ENCODE measurements at regions not wholly inside any gene's neighbourhood (a gene's known extent, or its start where the extent isn't known, plus 50 kb on each side); places are given as distances from the start of the nearest gene placed in this dataset.
"Not testable (repeated sequence)": the region's sequence is repeated elsewhere in the genome, so short reads cannot be mapped to it uniquely, and the experiment has no call there.

- DNase-seq, result peak in 1 of 2 experiments; percentile 43
Observed at GRCh38 chr3:28575746-28576613, 227.4 kb upstream of the AZI2 start.

DNA sequence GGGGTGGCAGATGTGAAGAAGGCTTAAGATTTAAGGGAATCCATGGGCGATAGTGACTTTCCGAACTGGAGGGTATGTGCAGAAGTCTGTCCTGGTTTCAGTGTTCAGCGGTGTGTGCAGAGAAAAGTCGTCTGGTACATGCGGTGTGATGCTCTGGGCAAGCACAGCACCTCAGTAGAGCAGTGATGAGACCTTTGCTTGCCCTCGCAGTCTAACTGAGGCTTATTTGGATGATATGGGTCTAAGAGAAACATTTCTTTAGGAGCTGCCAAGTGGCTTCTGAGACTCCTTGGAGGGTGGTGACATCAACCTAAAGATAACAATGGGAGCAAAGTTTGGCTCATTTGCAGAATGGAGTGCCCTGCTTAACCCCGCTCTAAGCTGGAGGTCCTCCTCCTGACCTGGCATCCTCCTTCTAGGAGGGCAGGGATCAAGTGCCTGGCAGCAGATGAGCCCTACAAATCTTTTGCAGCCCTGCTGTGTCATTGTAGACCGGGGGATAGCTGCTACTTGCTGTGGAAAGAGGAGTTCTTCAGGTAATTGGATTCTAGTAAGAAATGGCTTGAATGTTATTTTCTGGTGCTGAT is 228.1 kb upstream of the AZI2 start:
- DNase-seq, result no peak

DNA sequence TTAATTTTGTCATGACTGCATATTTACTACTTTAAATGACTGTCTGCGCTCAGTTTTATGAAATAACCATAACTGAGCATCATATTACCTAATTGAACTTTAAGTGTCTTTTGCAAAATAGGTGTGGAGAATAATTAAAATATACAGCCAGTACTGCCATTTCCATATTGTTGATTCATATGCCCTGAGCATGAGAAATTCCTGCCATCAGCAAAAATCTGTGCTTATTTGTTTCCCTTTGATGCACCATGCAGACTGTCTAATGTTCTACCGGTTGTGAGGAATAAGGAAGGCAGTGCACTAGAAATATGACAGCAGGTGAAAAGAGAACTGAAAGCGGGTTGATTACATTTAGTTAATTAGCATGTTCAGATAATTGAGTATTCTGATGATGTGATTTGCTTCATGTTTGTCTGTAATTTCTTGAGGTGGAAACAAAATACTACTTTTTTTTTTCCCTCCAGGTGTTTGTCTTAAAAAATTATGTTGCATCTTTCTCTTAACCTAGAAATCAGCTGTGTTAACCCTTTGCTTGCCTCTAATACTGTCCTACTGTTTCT is 229.4 kb upstream of the AZI2 start:
- DNase-seq, result no peak

GRCh38 chr3:28586325-28586724 is 237.7 kb upstream of the AZI2 start:
- DNase-seq, result no peak

GRCh38 chr3:28587723-28588122 is 239.1 kb upstream of the AZI2 start:
- DNase-seq, result no peak

DNA sequence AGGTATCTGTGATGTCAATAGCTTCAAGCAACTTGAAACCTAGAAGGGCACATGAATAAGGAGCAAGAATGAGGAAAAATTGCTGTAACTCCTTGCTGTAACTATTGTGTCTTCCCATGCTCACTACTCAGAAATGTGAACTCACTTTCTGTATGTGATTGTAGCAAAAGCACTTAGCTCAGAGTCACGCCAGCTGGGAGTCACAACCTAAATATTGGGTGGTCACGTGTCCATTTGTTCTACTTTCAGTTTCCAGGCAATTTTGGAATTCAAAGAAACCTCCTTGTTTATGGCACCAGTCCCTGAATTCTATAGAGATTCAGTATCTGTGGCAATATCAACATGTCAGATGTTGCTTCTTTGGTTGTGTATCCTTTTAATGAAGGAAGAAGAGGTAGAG is 241.6 kb upstream of the AZI2 start:
- no peak for DNase-seq

GRCh38 chr3:28590860-28591259 is 242.2 kb upstream of the AZI2 start:
- DNase-seq, result no peak

- no peak for DNase-seq
Observed at GRCh38 chr3:28595372-28595771, 246.7 kb upstream of the AZI2 start.

- DNase-seq, result no peak
Observed at GRCh38 chr3:28597452-28597851, 248.8 kb upstream of the AZI2 start.

DNA sequence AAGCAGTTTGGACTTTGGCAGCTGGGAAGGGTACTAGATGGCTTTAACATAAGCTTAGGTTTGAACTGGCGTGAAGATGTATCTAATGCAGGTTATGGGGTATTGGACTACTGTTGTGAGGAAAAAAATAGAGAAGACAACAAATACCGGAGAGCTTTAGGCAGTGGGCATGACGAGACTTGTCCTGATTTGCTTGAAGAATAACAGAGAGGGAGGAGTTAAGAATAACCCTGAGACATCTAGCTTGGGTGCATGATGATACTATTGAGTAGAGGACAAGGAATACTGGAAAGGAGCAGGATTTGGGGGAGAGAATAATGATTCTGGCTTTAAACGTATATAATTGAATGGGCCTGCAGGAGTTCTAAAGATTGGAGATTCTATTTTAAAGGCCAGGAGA is 249.5 kb upstream of the AZI2 start:
- DNase-seq, result no peak

GRCh38 chr3:28601291-28601690 is 252.7 kb upstream of the AZI2 start:
- no peak for DNase-seq

DNA sequence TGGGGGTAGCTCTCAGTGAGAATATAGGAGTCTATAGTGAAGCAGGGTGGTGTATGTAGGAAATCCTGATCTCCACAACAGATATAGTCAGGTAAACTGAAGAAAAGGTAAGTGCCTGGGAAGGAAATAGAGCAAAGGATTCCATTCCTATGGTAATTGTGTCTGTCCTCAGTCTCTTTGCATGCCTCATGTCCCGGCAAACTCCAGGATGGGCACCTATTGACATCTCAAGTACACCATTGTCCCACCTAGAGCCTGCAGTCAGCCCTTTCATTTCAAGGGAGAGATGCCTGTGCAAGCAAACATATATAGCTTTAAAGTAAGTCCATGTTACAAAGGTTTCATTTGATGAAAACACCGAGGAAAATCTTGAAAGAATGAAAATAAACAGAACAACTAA is 257.7 kb upstream of the AZI2 start:
- no peak for DNase-seq

DNA sequence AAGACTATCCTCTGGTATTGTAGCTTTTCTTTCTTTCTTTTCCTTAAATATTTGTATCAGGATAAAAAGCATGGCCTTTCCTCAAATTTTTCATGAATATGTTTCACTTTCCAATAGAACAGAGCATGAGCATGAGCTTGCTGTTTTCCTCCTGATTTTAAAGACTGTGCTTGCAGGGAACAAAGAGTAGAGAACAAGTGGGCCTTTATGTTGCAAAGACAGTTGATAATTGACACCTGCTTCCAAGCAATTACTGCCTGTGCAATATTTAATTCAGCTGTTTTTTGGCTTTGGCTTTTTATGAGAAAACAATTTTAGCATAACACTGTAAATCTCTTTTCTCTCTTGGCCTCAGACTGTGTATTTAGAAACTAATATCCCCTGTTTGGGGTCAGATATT is 263.6 kb upstream of the AZI2 start:
- DNase-seq, result peak in 1 of 2 experiments; percentile 52

DNA sequence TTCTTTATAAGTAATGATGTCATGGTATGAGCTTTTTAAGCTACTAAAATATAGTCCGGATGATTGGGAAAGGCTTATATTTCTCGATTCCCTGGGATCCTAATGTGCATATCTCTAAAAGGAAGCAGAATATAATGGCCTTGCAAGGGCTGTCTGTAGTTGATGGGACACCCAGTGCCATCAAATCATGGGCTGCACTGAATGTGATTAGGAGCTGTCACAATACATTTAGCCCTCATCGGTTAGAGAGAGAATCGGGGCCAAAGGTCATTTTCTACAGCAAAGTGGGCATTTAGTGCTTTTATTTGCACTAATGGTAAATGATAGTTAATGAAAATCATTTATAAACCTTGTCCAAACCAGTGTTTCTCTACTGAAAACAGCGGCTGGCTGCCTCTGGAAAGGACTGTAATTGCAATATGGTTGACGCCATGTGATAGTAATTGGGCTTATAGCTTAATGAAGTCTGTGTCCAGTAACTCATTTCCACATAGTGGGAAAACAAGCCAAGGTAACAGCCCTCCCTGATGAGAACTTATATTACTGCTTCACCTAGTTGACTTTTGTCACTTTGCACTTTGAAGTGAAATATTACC is 265.0 kb upstream of the AZI2 start:
- no peak for DNase-seq

DNA sequence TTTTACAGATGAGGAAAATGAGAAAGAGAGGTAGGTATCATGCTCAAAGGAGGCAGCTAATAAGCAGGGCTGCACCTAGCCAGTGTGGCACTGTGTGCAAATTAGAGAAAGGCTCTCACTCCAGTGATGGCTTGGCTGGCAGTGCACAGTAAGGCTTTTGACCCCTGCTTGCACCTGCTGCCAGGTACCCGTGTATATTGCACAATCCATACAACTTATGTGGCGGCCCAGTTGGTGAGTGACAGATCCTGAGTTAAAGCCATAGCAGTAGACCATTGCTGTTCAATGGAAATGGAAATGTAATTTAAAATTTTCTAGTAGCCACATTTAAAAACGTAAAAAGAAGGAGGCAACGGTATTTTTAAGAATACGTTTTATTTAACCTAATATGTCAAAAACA is 266.4 kb upstream of the AZI2 start:
- no peak for DNase-seq

DNA sequence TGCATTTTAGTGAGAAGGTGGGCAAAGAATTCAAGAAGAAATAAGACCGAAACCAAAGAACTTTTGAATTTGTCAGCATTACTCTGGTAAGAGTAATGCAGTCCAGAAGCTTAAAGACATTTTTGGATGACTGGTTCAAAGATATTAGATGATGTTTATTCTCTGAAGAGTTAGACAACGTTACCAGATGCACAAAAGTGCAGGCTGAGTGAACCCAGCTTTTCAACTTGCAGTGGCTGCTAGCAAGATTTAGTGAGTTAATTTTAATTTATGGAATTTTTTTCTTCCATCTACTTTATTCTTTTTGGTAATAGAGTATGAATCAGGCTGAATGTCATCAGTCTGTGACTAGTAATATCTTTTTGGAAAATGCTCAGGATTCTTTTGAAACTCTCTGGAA is 267.3 kb upstream of the AZI2 start:
- DNase-seq, result no peak

DNA sequence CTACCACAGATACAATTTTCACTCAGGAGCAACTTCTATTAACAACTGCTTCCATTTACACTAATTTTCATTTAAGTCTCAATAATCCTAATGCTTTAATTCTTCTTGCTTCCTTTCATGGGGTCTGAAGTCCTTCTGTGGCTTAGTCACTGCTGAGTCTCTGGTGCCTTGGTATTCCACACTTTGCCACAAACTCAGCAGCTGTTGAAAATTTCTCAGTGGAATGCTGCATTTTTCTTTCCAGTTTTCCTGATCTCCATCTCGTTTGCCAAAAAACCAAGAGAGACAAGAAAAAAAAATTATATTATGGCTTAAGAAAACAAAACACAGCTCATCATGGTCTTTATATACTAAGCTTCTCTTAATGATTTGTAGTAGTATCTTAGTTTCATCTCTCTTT is 269.2 kb upstream of the AZI2 start:
- no peak for DNase-seq

DNA sequence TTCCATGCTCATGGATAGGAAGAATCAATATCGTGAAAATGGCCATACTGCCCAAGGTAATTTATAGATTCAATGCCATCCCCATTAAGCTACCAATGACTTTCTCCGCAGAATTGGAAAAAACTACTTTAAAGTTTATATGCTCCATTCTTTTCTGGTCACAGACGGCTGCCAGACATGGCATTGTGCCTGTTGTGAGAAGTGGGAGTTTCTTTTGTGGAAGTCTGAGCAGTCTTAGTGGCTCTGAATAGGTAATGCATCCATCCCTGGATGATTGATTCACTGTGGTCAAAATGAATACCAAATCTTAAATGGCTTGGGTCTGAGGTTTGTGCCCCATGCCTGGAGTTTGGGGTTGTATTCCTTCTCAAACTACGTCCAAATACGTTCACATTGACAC is 274.5 kb upstream of the AZI2 start:
- DNase-seq, result no peak

DNA sequence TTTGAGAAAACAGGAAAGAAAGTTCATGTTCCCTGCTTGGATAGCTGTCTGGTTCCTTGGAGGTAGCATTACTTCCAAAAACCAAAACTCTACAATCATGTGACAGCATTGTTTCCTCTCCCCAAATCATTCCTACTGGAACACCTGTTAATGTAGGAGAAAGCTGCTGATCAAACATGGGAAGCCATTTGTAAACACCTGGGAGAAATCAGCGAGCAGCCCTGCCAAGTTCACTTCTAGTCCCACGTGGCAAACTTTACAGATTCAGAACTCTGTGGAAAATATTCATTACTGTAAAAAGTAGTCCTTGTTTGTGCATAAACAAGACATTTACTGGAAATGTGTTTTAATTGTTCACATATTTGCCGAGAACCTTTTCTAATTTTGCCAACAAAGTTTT is 275.5 kb upstream of the AZI2 start:
- DNase-seq, result peak in 1 of 2 experiments; percentile 5

- DNase-seq, result not testable (repeated sequence)
Observed at GRCh38 chr3:28627843-28628242, 279.2 kb upstream of the AZI2 start.

- no peak for DNase-seq
Observed at GRCh38 chr3:28634019-28634418, 285.4 kb upstream of the AZI2 start.

- DNase-seq, result no peak
Observed at GRCh38 chr3:28637742-28638141, 289.1 kb upstream of the AZI2 start.

GRCh38 chr3:28645149-28645548 is 296.5 kb upstream of the AZI2 start:
- DNase-seq, result no peak

DNA sequence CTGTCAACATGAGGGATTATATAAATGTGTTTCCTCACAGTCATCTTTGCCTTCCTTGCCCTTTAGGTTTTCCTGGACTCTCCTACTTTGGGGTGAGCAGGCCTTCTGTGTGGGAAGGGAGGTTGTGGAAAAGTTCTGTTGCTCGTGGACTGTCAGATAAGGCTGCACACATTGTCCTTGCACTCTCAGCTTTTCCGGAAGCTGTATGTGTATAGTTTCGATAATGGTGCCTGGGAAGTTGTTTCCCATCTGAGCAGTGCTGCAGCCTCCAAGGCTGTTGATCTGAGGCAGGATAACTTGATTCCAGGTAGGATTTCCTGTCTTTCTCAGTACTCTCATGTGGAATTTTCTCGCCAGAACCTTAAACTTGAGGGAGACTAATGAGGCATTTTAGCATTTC is 297.8 kb upstream of the AZI2 start:
- DNase-seq, result no peak

All from NCI-H2081 (cell line).